ENCODE measurements at regions not wholly inside any gene's neighbourhood (a gene's known extent, or its start where the extent isn't known, plus 50 kb on each side); places are given as distances from the start of the nearest gene placed in this dataset.

DNA sequence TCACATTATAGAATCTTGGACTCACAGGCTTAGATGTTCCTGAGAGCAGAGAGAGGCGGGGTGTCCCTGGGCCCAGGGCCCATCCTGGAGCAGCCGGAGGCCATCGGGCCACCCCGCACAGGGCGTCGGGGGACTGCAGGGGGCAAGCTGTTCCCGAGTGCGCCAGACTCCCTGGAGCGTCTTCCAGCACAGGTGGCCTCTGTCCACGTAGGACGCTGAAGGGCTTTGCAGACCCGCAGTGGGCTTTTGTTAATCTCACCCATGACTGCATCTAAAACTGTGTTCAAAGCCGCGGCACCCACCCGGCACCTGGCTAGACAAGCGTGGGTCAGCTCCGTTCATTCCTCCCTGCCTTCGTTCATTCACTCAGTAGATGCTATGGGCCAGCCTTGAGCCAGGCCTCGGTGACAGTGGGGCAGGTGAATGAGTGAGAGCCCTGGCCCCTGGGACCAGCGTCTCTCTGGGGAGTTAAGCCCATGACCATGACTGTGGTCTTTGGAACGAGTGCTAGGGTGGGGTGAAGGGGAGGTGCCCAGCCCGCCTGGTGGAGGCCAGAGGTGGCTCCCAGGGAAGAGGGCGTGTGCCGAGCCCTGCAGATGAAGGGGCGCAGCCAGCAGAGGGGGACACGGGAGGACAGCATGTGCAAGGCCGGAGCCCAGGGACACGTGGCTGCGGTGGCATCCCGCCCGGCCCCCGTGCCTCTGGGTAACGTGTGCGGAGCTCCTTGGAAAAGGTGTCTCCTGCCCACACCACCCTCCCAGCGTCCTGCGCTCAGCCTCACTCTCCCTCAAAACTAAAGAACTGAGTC, 98.3 kb downstream of the HMX1 start:
- no peak for DNase-seq

DNA sequence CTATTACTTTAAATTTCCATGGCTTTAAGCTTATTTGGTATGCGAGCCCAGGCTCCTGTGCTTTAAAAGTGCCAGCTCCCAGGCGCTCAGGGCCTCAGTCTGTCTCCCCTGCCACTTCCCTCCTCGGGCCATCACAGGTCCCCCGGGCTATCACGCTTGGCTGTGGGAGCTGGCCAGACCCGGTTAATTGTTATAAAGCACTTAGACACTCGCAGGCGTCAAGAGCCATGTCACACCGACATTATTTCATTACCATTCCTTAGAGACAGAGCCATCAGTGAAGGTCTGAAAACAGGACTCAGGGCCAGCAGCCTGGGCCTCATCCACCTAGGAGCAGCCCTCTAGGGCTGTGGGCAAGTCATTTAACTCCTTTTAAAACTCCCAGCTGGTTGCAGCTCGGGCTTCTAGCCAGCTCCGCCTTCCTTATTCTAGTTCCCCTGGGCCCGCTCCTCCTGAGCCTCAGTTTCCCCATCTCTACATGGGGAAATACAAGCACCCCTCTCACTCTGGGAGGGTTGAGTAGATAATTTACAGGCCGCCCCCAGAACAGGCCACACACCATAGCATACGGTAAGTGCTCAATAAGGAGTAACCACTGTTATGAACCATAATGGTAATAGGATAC, 99.0 kb downstream of the HMX1 start:
- no peak for DNase-seq

- DNase-seq: no peak
Observed at GRCh38 chr4:8771666-8772065, 100.0 kb downstream of the HMX1 start.

DNA sequence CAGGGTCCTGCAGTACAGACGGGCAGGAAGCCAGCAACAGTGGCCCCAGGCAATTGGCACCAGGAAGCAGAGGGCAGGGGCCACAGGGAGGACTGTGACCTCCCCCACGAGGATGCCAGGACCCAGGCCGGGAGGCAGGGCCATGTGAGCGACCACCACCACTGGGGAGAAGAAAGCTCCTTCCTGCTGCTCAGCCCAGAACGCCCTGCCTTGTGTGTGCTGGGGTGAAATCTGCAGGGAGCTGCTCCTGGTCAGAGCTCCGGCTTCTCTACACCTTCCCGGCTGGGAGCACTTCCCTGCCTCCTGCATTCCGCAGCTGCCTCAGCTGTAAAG, 100.4 kb downstream of the HMX1 start:
- no peak for DNase-seq

- no peak for DNase-seq
Observed at GRCh38 chr4:8770518-8771257, 101.0 kb downstream of the HMX1 start.

DNA sequence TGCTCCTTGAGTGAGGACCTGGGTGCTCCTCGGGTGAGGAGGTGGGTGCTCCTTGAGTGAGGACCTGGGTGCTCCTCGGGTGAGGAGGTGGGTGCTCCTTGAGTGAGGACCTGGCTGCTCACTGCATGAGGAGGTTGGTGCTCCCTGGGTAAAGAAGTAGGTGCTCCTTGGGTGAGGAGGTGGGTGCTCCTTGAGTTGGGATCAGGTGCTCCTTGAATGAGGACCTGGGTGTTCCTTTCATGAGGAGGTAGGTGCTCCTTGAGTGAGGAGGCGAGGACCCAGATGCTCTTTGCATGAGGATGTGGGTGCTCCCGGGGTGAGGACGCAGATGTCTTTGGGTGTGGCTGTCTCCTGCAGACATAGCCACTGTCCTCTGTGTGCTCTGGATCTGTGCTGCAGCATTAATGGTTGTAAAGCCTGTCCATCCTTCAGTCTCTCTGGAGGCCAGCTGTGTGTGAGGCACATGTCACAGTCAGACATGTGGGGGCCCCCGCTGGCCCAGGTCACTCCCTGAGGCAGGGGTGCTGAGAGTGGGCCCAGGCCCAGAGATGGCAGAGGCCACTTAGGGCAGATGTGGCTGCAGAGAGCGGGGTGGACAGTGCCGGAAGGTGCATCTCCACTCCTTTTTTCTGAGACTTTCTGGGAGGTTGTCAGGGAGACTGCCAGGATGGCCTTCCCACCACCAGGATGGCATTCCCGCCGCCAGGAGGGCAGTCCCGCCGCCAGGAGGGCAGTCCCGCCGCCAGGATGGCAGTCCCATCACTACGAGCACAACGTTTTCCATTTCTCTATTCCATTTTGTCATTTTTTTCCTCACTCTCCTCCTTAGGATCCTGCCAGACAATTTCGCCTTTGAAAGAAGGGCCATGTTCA, 101.8 kb downstream of the HMX1 start:
- DNase-seq: no peak

DNA sequence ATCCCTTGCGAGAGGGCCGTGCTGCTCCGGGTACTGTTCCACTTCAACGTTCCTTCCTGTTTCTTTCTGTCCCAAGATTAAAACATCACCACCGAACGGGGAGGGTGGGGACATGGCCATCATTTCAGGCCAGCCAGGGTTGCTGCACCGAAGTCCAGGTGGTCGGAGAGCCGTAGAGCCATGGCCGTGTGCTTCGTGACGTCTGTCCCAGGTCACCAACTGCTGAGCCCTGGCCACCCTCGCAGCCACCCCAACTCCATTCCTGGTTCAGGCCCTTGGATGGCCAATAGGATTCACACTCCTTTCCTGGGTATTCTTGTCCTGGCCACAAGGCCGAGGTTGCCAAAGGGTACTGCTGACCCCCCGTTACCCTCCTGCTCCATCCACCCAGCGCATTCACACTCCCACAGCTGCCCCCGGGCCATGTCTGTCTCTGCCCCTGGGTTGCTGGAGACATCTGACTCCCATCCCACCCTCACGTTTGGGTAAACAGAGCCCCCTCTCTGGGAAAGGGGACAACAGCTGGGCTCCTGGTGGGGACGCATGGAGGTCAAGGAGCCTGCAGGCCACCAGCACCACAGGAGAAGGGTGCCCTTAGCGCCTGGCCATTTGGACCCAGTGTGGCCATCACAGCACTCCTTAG, 103.2 kb downstream of the HMX1 start:
- no peak for DNase-seq

- no peak for DNase-seq
Observed at GRCh38 chr4:8766610-8767009, 105.0 kb downstream of the HMX1 start.

- no peak for DNase-seq
Observed at GRCh38 chr4:8765631-8766590, 105.7 kb downstream of the HMX1 start.

DNA sequence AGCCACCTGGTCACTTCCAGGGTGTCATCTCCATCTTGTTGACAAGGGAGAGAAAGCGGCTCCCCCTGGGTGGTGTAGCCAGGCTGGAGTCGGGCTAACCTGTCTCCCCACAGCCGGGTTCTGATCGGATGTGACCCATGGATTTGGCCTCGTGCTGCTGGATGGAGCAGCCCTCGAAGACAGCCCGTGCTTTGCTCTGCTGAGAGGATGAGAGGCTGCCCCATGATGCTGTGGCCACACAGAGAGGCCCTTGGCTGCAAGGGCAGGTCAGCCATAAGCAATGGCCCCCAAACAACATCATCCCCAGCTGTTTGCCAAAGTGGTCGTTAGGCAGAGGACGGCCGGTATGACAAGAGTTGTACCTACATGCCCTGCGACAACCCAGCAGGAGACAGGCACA, 106.6 kb downstream of the HMX1 start:
- no peak for DNase-seq

- no peak for DNase-seq
Observed at GRCh38 chr4:8763966-8764901, 107.4 kb downstream of the HMX1 start.

GRCh38 chr4:8762951-8763735, 108.5 kb downstream of the HMX1 start:
- DNase-seq: no peak

- DNase-seq: no peak
Observed at GRCh38 chr4:8762356-8762755, 109.3 kb downstream of the HMX1 start.

- no peak for DNase-seq
Observed at GRCh38 chr4:8761824-8762205, 109.8 kb downstream of the HMX1 start.

GRCh38 chr4:8761167-8761823, 110.3 kb downstream of the HMX1 start:
- DNase-seq: no peak

DNA sequence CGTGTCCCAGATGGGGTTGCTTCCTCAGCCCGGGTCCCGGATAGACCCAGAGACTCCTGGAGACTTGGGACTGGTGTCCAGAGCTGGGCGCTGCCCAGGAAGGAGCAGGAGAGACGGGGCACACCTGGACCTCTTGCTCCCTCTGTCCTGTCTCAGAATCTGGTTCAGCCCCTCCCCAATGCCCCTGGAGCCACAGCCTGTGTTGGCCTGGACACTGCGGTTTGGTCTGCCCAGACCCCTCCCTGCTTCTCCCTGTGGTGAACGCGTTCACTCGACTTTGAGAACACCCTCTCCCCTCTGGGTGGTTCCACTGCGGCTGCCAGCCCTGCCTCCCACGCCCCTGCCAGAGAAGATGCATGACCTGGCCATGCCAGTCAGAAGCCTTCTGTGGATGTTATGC, 111.1 kb downstream of the HMX1 start:
- DNase-seq: no peak

DNA sequence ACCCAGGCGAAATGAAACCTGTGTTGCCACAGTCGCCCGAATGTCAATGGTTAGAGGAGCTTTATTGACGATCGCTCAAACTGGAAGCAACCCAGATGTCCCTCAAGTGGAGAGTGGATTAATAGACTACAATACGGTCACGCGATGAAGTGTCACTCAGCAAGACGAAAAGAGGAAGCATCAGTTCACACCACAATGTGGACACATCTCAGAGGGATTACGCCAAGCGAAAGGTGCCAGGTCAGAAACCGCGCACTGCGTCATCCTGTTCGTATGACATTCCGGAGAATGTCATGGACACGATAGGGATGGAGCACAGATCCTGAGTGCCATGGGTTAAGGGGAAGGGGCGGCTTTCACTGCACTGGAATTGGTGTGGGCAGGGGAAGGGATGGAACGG, 111.7 kb downstream of the HMX1 start:
- no peak for DNase-seq

DNA sequence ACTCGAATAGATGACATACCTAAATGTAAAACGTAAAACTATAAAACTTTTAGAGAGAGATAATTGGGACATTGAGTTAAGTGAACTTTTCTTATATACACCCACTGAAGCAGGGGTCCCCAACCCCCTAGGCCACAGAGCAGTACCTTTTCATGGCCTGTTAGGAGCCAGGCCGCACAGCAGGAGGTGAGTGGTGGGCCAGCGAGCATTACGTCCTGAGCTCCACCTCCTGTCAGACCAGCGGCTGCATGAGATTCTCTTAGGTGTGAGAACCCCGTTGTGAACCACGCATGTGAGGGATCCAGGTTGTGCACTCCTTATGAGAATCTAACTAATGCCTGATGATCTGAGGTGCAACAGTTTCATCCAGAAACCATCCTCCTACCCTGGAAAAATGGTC, 114.8 kb downstream of the HMX1 start:
- DNase-seq: no peak
